K562 (cell line): ENCODE measurements at regions not wholly inside any gene's neighbourhood (a gene's known extent, or its start where the extent isn't known, plus 50 kb on each side); places are given as distances from the start of the nearest gene placed in this dataset.

Source experiments
- ATAC-seq: fragments of 200-7000 bp; cut with Tn5 transposase; 3 replicates; pipeline ENCODE4 v1.9.1; 2020; ENCODE audit warnings: moderate library complexity
- BruUV-seq: library from RNA; stranded (reverse); fragments of 400-500 nt; replicated peaks from 2 replicates; lab custom pipeline; 2021; lab: Mats Ljungman, UMichigan
- CTCF ChIA-PET: fragments of 300-600 bp; formaldehyde crosslinking; extraction: SDS; loops from one replicate; lab custom pipeline; 2021; ENCODE audit warnings: low intra/inter-chr PET ratio; lab: Yijun Ruan, JAX
- POLR2A ChIA-PET: fragments of 300-600, 350-650 bp; sonication (Branson Sonifier 250); formaldehyde crosslinking; extraction: SDS; loops from one replicate; lab custom pipeline; 2021; ENCODE audit warnings: antibody characterized with exemption, inconsistent platforms; lab: Yijun Ruan, JAX
- DNase-seq, 4 experiments: peaks; one replicate each; pipeline versions ENCODE4 v3.0.0 to v3.0.0-alpha.2; 2011 to 2018; ENCODE audit warnings: low spot score in 3 of 4, mixed read lengths in 3 of 4; ENCODE audit errors: extremely low read depth in 1 of 4
- FAIRE-seq: peaks from 2 replicates; lab custom pipeline; 2011; peaks lifted over from hg19 to GRCh38; lab: Jason Lieb, UNC
- H2AFZ ChIP-seq: 2 replicates; pipeline ENCODE4 v1.6.0; 2011; ENCODE audit warnings: low read depth, low read length, control low read depth, inconsistent platforms
- H3K27ac ChIP-seq: fragments of 200-600 bp; 3 replicates; pipeline ENCODE4 v1.8.0; 2011; ENCODE audit warnings: low read depth, mild to moderate bottlenecking, control low read depth, inconsistent platforms, low read length, moderate library complexity, mixed read lengths; ENCODE audit errors: extremely low read depth
- H3K27me3 ChIP-seq, 2 experiments: fragments of 300-600 bp in 1 of 2; 2 replicates in 1 of 2; 3 replicates in 1 of 2; pipeline versions ENCODE4 v1.6.0 to v1.8.0; 2011; ENCODE audit warnings: inconsistent platforms in 2 of 2, low read length in 2 of 2, mild to moderate bottlenecking in 1 of 2, mixed read lengths in 1 of 2, moderate library complexity in 1 of 2; ENCODE audit not compliant: control insufficient read depth in 2 of 2, insufficient read depth in 2 of 2
- H3K36me3 ChIP-seq: fragments of 300-600 bp; 3 replicates; pipeline ENCODE4 v1.8.0; 2011; ENCODE audit warnings: mild to moderate bottlenecking, low read length, inconsistent platforms; ENCODE audit not compliant: control insufficient read depth, insufficient read depth
- H3K4me1 ChIP-seq, 2 experiments: fragments of 200-600 bp in 1 of 2; replicated peaks in 1 of 2; 2 replicates in 1 of 2; 3 replicates in 1 of 2; pipeline versions ENCODE4 v1.5.1 to v1.8.0; 2011; ENCODE audit warnings: inconsistent platforms in 2 of 2, low read length in 2 of 2, mild to moderate bottlenecking in 1 of 2, mixed read lengths in 1 of 2, moderate library complexity in 1 of 2; ENCODE audit not compliant: control insufficient read depth in 2 of 2, insufficient read depth in 2 of 2
- H3K4me2 ChIP-seq: 2 replicates; pipeline ENCODE4 v1.6.1; 2011; ENCODE audit warnings: low read length, control low read depth, inconsistent platforms, mixed read lengths; ENCODE audit not compliant: insufficient read depth
- H3K4me3 ChIP-seq: fragments of 200-600 bp; sonication (generic), shearing (Covaris generic); 2 replicates; pipeline ENCODE4 v1.5.1; 2016; ENCODE audit warnings: control low read depth, inconsistent platforms
- H3K79me2 ChIP-seq: fragments of 200-600 bp; 3 replicates; pipeline ENCODE4 v1.8.0; 2011; ENCODE audit warnings: low read length, inconsistent platforms; ENCODE audit not compliant: control insufficient read depth, insufficient read depth
- H3K9ac ChIP-seq, 2 experiments: 2 replicates each; pipeline versions ENCODE4 v1.6.0 to v1.6.1; 2011; ENCODE audit warnings: low read depth in 2 of 2, low read length in 2 of 2, control low read depth in 1 of 2, inconsistent platforms in 1 of 2, mild to moderate bottlenecking in 1 of 2, mixed read lengths in 1 of 2; ENCODE audit not compliant: insufficient read depth in 1 of 2
- H3K9me1 ChIP-seq: one replicate; pipeline ENCODE4 v1.6.0; 2011; ENCODE audit warnings: inconsistent platforms, mild to moderate bottlenecking, low read length, moderate library complexity; ENCODE audit not compliant: control insufficient read depth, insufficient read depth
- H3K9me3 ChIP-seq: replicated peaks from 2 replicates; pipeline ENCODE4 v1.5.1; 2011; ENCODE audit warnings: low read depth, low read length, inconsistent platforms; ENCODE audit not compliant: control insufficient read depth, insufficient read depth
- H4K20me1 ChIP-seq: replicated peaks from 2 replicates; pipeline ENCODE4 v1.6.1; 2011; ENCODE audit warnings: low read length, inconsistent platforms, mixed read lengths; ENCODE audit not compliant: control insufficient read depth, insufficient read depth
- ELF4 ChIP-seq: fragments of 450-650 bp; formaldehyde crosslinking; IDR thresholded peaks from 2 replicates; pipeline ENCODE4 v1.4.0; 2022; ENCODE audit warnings: missing genetic modification characterization
- MTA3 ChIP-seq: fragments of 450-650 bp; formaldehyde crosslinking; IDR thresholded peaks from 2 replicates; pipeline ENCODE4 v1.6.1; 2017; ENCODE audit warnings: mild to moderate bottlenecking, borderline replicate concordance
- PREB ChIP-seq: sonication (generic); formaldehyde crosslinking; IDR thresholded peaks from 2 replicates; pipeline ENCODE4 v1.8.1; 2023; ENCODE audit warnings: mild to moderate bottlenecking, missing genetic modification reagents
- PTRF ChIP-seq: fragments of 450-650 bp; IDR thresholded peaks from 2 replicates; pipeline ENCODE4 v1.6.1; 2016; ENCODE audit warnings: mild to moderate bottlenecking, missing genetic modification characterization, missing compliant biosample characterization
- ZNF23 ChIP-seq: fragments of 250-450 bp; sonication (Bioruptor Pico); IDR thresholded peaks from 2 replicates; pipeline ENCODE4 v1.4.0; 2020; ENCODE audit warnings: mild to moderate bottlenecking
- ZNF277 ChIP-seq: fragments of 250-450 bp; sonication (Bioruptor Pico); IDR thresholded peaks from 2 replicates; pipeline ENCODE4 v1.8.0; 2022; ENCODE audit warnings: inconsistent platforms, mild to moderate bottlenecking, moderate library complexity, borderline replicate concordance
- ZNF280A ChIP-seq: fragments of 450-650 bp; IDR thresholded peaks from 2 replicates; pipeline ENCODE4 v1.6.1; 2018; ENCODE audit warnings: mild to moderate bottlenecking, low read depth; ENCODE audit not compliant: partially characterized antibody
- ZNF407 ChIP-seq: fragments of 450-650 bp; IDR thresholded peaks from 2 replicates; pipeline ENCODE4 v1.6.1; 2016; ENCODE audit warnings: low read depth
- WGBS: fragments of 100-300 bp; shearing (Covaris generic); methylation state at CpG from one replicate; pipeline ENCODE4 v1.1.6; 2016; ENCODE audit warnings: low coverage, mixed read lengths; ENCODE audit not compliant: insufficient coverage; ENCODE audit errors: missing lambda C conversion rate; 5-methylcytosine and 5-hydroxymethylcytosine counted together
- in situ Hi-C: fragments of 300-500 bp; cut with MboI; formaldehyde crosslinking; loops from 4 replicates; pipeline ENCODE4 v1.15.0; 2018; ENCODE audit warnings: inconsistent platforms, mixed read lengths
- intact Hi-C: fragments of 100-400 bp; cut with micrococcal nuclease; formaldehyde crosslinking; loops from 2 replicates; pipeline ENCODE4 v1.14.2; 2022

GRCh38 chr6:113754291-113754690 lies 102.9 kb upstream of the MARCKS start:
- Histone ChIP-seq H3K79me2 (no peaks in the 10 kb centered on the region), H3K4me2 (no peak overlapping the region), H2AFZ (no peak overlapping the region), H3K27ac (no peak overlapping the region), H3K4me1 (no peaks in the 10 kb centered on the region), H3K36me3 (no peaks in the 10 kb centered on the region), H3K9me1 (no peaks in the 10 kb centered on the region), H3K27me3 (no peaks in the 10 kb centered on the region), H4K20me1 (no peaks in the 10 kb centered on the region), H3K4me3 (no peak overlapping the region), H3K9ac (no peak overlapping the region), H3K9me3 (no peaks in the 10 kb centered on the region)
- in situ Hi-C loops = no loop called here
- intact Hi-C loops = no loop called here
- ChIA-PET CTCF (no interaction called here), POLR2A (no interaction called here)
- WGBS = 6% methylated on average over 1 of the region's 1 CpG
- ATAC-seq = no peak
- no peak for FAIRE-seq
- no peak for TF ChIP-seq PREB (CRISPR knock-in tag)
- no peak for TF ChIP-seq ZNF277 (CRISPR knock-in tag)
- no peak for TF ChIP-seq MTA3
- TF ChIP-seq PTRF = no peak
- TF ChIP-seq ZNF23 = no peak
- no peak for TF ChIP-seq ZNF407
- TF ChIP-seq ELF4 (CRISPR knock-in tag) = no peak
- TF ChIP-seq ZNF280A = no peak
- DNase-seq = no peak
- no TSS peak for BruUV-seq
